Muscle of back (tissue), 3 donors: ENCODE measurements at regions not wholly inside any gene's neighbourhood (a gene's known extent, or its start where the extent isn't known, plus 50 kb on each side); places are given as distances from the start of the nearest gene placed in this dataset.

Experiments used
- DNase-seq, 3 donors: peaks; one replicate each; pipeline versions ENCODE4 v3.0.0 to v3.0.0-alpha.2; 2013

DNA sequence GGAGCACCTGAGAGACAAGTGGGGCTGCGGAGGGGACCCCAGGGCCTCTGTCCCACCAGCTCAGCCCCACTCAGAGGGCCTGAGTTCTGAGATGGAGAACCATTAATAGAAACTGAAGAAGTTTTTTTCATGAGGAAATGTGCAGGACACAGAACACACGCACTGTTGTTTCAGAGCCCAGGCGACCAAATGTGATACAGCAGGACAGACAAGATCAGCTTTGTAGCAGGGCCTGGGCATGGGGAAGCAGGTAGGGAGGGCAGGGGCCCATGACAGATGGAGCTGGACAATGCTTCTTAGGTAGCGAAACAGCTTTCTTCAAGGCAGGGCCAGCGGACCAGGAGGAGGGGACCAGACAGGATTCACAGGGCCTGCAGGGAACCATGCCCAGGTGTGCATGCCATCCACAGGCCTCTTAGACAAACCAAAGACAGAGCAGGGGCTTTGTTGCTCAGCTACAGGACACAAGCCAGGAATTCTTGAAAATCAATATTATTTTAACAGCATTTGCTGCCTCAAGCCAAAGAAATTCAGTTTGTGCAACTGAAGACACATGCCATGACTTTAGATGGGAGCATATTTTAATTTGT is 252.8 kb upstream of the GYPC start:
- no peak for DNase-seq

DNA sequence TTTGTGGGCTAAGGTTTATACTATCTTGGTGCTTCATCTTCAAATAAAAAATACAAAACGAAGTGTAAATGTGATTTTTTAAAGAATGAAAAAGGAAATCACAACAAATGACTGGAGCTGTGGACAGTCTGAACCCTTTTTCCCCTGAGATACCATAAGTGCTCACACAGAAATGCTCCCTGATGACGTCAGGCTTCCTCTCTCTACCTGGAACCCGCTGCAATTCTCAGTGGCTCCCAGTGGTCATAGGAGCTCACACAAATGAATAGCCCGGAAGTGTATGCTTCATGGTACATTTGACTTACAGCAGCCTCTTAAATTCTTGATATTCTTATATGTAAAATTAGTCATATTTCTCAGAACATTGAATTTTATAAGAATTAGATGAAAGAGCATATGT is 249.7 kb upstream of the GYPC start:
- no peak for DNase-seq

DNA sequence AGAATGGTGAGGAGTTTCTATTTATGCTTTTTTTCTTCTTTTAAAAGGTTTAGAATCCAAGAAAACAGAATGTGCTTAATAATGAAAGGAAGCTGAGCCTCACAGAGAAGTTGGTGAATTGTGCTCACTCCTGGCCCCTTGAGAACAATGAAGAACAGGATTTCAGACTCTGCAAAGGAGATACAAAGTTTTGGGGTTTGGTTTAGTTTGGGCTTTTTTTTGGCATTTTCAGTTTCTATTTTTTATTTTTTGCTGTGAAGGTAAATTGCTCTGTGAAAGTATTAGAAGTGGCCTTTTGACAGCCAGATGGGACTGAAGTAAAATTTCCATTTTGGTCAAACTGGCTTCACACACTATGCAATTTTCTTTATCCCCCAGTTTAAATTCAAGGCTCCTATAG is 247.3 kb upstream of the GYPC start:
- no peak for DNase-seq

DNA sequence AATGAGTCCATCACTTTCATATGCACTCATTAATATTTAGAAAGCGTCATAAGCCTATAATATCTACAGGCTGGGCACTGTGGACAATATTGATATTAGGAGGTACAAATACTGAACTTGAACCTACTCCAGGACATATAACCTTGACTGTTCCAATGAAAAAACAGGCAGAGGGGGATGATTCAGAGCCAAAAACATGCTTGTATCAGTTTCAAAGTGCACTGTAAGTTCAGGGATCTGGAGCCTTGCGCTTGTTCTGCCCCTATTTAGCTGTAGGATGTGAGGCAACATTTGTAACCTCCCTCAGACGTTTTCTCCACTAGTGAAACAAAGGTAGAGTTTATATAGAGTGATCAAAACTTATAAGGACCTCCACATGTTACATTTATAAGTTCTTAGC is 246.1 kb upstream of the GYPC start:
- DNase-seq: peak in 1 of 3 donors; percentile 11

DNA sequence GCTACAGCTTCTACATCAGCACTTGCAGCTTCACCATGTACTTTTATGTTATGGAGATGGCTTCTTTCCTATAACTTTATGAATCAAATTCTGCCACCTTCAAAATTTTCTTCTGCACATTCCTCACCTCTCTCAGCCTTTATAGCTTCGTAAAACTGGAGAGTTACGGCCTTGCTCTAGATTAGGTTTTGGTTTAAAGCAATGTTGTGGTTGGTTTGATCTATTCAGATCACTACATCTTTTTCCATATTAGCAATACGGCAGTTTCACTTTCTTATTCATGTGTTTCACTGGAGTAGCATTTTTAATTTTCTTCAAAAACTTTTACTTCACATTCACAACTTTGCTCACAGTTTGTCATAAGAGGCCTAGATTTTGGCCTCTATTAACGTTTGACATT is 242.9 kb upstream of the GYPC start:
- DNase-seq: no peak

DNA sequence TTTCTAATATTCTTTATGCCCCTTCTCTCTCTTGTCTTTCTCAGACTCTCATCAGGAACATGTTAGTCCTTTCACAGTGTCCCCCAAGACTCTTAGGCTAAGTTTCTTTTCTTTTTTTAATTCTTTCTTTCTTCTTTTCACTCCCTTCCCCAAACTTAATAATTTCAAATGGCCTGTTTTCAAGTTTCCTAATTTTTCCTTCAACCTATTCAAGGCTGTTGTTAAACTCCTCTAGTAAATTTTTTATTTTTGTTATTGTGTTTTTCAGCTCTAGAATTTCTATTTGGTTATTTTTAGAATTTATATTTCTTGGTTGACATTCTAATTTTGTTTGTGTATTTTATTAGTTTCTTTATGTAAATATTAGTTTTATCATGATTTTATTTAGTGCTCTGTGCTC is 236.6 kb upstream of the GYPC start:
- no peak for DNase-seq

DNA sequence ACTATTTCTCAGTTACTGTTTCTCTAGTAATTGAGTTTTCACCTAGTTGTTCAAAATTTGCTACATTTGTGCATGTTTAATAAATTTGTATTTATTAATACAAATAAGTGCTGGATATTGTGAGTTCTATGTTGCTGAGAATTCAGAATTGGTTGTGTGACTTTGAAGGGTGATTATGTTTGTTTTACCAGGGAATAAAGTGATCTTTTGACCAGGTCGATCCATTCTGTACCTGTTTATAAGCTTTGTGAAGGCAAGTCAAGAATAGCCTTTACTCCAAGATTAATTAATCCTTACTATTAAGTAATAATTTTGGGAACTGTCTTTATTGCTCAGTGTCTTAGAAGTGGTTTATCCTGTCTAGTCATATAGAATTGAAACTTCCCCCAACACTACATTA is 230.0 kb upstream of the GYPC start:
- no peak for DNase-seq

DNA sequence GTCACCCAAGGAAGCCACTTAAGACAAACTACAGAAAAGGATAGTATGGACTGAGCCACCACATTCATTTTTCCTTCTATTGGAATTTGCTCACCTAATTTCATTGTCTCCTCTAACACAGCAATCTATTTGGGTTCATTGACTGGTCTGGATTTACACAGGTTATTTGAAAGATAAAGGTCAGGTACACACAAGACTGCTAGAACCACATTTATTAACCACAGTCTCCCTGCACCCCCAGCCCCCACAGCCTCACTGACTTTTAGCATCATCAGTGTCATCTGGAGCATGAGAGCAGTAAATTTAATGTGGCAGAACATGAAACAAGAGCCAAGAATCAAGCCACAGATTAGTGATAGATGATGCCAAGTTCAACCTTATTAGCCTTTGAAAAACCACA is 226.9 kb upstream of the GYPC start:
- no peak for DNase-seq

DNA sequence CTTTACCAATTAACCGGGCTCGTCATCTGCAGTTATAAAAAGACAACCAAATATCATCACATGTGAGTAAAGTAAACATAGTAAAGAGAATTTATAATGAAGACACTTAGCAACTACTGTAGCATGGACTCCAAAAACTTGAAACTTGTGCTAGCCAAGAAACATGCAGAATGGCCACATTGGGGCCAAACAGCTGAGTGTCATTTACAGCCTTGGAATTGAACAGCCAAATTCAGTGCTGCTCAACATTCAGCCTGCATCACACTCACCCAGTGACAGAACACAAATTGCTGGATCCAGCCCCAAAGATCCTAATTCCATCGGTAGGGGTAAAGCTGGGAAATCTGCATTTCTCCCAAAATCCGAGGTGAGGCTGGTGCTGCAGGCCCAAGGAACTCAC is 224.8 kb upstream of the GYPC start:
- peak; percentile 13 to 48 (median 31) for DNase-seq

DNA sequence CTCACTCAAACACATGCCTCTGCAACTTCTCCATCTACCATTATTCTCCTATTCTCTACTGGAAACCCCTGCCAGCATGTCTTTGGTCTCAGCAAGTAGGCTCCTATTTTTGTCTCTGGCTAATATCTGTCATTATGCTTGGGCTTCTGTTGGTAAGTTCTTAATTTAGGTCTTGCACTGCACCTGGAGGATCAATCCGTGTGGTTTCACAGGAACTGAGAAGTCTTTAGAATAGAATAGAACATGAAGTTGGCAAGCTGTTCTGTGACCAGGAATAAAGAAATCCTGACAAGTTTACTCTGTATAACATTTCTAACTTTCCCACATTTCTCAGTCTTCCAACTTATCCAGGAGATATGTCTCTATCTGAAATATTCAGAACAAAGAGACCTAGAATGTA is 219.5 kb upstream of the GYPC start:
- DNase-seq: no peak

DNA sequence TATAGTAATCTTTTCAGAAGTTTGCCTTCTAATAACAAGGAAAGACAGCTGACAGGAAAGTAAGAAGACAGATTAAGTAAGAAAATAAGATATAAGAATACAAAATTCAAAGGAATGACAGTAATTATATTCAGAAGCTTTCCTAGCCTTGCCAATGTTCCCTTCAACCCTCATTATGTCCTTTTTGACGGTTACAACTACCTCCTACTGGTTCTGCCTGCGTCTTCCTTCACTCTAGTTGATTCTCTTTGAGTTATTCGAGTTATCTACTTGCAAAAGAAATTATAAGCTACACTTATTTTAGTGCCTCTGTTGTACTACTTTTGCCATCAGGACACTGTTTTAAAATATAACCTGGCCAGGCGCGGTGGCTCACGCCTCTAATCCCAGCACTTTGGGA is 218.9 kb upstream of the GYPC start:
- DNase-seq: no peak

DNA sequence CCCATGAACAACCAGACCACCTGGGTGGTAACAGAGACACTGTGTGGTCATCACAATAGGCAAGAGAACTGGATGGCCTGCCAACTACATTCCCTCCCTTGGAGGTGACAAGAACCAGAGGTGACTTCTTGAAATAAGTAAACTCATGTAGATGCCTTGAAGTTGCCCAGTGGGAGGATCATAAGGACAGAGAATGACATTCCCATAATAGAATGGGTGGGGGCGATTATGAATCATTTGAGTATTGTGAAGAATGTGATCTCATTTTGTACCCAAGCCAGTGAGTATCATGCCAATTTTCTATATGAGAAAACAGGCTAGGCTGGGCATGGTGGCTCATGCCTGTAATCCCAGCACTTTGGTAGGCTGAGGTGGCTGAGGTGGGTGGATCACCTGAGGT is 211.4 kb upstream of the GYPC start:
- DNase-seq: no peak

DNA sequence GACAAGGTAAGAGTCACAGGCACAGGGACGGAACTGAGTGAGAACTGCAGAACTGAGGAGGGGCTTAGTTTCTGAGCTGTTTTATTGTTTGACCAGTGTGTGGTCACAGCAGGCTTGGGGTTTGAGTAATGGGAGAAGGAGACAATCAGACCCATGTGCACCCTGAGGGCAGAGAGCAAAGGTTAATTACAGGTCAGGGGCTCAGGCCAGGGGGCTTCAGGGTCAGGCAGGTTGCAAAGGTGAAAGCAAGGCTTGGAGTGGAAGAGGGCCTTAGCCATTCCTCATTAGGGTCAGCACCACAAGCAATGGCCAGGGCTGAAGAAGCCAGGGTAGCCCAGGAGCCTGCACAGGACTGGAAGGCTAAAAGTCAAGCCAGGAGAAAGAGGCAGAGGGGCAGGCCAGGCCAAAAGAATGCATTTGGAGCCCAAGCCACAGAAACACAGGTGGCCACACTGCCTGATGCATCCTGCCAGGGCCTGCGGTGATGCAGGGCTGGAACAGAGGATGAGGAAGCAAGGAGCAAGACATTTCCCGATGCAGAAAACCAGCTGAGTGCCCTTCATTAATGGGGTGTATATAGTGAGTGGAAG is 209.8 kb upstream of the GYPC start:
- DNase-seq: no peak

DNA sequence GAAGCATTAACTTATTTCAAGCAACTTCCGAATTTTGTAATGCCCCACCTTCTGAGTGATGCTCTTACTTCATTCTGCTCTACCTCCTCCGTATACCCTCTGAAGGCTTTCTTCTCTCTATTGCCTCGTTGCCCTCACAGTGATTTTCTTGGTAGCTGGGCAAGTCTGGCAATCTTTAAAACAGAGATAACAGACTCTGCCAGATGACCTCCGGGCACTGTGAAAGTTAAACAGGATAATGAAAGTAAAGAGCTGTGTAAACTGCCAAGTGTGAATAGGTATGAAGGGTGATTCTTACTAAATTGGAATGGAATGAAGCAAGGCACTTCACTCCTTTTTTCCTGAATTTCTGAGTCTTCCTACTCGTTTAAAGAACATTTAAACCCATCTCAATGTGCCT is 207.3 kb upstream of the GYPC start:
- no peak for DNase-seq

DNA sequence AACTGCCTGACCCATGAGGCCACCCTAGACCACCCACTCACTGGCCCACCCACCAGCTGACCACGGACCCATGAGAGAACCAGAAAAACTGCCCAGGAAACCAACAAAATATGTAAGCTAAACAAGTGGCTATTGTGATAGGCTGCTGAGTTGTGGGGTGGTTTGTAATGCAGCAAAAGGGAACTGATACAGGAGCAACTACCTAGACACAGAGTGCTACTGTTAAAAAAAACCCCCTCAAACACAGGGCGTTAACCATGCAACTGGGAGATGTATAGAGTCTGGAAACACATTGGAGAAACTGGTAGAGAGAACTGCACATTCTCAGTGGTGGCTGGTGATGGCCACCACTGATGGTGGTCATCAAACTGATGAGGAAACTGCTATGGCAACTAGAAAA is 206.3 kb upstream of the GYPC start:
- DNase-seq: no peak

DNA sequence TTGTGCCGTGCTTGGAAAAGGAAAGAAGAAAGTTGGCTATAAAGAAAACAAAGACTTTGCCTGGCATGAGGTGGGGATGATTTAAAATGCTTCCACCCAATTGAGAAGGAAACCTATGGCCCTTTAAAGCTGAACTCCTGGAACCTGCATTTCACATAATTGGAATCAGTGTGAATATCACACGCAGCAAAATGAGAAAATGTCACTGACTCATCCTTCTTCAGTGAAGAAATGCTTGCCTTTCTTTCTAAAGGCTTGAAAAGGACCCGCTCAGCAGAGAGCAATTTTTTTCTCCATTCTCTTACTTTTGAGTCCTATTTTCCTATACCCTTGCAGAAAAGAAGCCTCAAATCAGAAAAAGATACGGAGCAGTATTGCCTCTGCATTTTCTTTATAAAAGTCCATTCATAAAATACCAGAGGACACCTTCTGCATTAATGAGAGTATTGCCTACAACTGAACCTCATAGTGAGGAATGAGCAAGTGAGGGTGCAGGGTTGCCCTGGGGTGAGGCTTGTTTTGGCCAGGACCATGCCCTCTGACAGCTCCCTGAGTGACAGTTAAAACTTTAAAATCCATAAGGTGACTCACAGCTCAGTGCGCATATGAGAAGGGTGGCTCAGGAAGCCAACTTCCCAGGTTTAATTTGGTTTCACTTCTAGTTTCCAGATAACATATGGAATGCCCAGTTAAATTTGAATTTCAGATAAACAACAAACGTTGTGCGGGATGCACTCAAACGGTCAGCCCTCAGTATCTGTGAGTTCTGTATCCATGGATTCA is 191.9 kb upstream of the GYPC start:
- no peak for DNase-seq

DNA sequence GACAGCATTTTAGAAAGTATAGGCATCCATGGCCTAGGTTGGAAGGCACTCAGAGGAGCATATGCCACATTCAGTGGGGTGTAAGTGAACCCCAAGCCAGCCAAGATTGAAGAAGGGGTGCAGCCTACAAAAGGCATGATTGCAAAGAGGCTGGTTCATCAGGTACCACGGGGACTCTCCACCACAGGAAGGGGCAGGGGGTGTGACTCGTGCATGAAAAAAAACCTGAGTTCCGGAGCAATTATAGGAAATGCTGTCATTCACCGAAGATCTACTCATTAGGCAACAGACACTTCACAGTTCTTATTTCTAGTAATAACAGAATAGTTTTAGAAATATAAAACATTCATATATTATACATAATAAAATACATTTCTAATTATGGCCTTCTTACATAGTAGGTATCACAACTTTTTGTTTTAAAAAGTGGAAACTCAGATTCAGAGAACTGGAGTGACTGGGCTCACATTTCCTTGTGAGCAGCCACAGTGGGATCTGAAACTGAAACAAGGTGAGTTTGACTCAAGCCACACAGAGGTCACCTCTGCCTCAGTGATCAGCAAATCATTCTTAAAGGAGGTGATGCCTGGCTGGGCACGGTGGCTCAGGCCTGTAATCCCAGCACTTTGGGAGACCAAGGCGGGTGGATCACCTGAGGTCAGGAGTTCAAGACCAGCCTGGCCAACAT is 188.4 kb upstream of the GYPC start:
- DNase-seq: no peak

DNA sequence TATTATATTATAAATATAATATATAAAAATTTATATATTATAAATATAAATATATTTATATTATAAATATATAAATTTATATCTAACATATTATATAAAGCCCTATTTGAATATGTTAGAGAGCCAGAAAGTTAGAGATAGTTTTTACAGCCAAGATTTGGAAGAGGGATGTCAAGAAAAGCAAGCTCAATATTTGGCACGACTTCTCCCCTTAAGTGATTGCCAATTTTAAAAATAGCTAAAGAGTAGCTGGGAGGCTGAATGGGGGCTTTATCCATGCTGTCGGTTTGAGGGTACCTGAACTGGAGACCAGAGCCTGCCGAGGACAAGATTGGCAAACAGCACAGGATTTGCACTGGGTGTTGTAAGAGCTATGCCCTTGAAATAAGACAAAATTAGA is 180.9 kb upstream of the GYPC start:
- no peak for DNase-seq

DNA sequence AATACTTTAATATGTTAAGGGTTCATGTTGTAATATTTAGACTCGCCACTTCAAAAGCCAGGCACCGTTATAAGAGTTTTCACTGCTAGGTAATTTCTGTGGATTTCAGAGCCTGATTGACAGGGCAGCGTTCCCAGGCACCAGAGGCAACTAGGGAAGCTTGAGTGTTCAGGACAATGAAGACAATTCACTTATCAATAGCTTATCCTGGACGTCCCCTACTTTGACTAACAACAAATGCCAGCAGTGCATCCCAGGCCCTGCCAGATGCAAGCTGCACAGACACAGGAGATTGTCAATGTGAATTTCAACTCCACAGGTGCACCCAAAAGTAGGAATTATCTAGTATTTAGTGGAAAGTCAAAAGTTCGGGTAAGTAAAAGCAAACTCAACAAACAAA is 179.3 kb upstream of the GYPC start:
- no peak for DNase-seq

DNA sequence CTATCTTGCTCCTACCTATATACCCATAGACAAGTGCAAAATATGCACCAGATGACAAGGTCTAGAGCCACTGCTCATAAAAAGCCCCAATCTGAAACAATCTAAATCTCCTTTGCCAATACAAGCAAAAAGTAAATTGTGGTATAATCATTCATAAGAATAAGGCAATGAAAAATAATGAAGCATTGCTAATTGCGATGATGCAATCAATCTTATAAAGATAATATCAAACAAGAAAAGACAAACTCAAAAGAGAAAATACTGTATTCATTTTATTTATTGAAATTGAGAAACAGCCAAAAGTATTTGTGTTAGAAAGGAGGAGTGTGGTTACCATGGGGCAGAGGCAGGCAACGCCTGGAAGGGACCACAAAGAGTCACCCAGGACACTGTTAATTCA is 175.9 kb upstream of the GYPC start:
- DNase-seq: no peak

DNA sequence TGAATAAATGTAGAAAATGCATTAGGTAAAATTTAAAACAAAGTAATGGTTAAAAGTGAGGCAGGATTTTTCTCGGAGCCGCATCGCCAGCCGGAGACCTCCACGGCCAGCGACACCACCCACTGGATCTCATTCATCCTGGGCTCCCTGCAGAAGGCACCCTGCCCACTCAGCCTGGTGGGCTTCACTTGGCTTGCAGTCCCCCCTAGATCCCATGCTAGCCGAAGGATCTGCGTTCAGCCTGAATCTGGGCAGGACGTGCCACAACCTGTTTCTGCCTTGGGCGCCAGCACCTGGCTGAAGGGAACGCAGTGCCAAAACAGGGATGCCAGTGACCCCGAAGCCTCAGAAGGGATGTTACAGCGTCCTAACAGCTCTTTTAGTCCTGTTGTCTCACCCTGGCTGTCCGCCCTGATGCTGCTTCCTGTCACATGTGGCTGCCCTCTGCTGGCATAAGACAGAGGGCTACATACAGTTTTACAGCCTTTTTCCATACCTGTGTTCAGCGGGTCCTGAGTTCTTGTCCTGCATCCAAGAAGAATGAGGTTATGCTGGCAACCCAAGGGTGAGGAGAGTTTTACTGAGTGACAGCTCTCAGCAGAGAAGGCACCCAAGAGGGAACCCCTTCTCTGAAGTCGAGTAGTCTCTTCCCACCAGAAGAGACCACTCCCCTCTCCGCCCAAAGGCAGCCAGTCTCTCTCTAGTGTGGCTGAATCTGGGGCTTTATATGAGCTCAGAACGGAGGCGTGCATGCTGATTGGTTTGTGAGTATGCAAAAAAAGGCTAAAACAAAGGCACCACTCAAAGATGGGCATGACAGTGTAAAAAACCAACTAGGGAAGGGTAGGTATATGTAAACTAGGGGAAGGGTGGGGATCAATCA is 173.1 kb upstream of the GYPC start:
- DNase-seq: peak in 1 of 3 donors; percentile 14

DNA sequence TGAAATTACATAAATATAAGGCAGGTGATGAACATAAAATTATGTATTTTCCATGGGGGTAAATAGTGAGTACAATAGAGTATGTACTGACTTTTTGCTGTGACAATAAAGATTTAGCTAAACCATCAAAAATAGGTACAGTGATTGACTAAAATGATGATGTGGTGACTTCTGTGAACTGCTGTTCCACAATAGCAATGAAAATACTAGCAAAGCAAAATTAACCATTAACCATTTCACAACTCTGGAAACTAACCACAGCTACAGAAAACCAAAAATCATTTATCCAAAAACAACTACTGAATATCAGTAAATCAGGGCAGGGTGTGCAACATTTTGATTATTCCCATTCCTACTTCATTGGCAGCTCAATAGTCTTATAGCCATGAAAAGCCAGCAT is 161.4 kb upstream of the GYPC start:
- DNase-seq: no peak
